Ectodermal cell (in vitro differentiated cells): ENCODE measurements at regions not wholly inside any gene's neighbourhood (a gene's known extent, or its start where the extent isn't known, plus 50 kb on each side); places are given as distances from the start of the nearest gene placed in this dataset.

Source experiments
- H3K27ac ChIP-seq: 2 replicates; pipeline ENCODE4 v1.7.0; 2013; ENCODE audit warnings: mild to moderate bottlenecking, low read depth, low read length; ENCODE audit not compliant: insufficient read depth, poor library complexity, severe bottlenecking
- H3K27me3 ChIP-seq: 2 replicates; pipeline ENCODE4 v1.7.0; 2013; ENCODE audit warnings: mild to moderate bottlenecking, low read length; ENCODE audit not compliant: insufficient read depth, control insufficient read depth, poor library complexity, severe bottlenecking
- H3K36me3 ChIP-seq: one replicate; pipeline ENCODE4 v1.7.0; 2013; ENCODE audit warnings: low read length; ENCODE audit not compliant: control insufficient read depth, insufficient read depth
- H3K4me1 ChIP-seq: one replicate; pipeline ENCODE4 v1.7.0; 2013; ENCODE audit warnings: low read length; ENCODE audit not compliant: control insufficient read depth, insufficient read depth
- H3K4me3 ChIP-seq: 2 replicates; pipeline ENCODE4 v1.7.0; 2013; ENCODE audit warnings: low read depth, low read length, control low read depth; ENCODE audit not compliant: insufficient read depth
- H3K9me3 ChIP-seq: 2 replicates; pipeline ENCODE4 v1.7.0; 2013; ENCODE audit warnings: mild to moderate bottlenecking, low read length, moderate library complexity; ENCODE audit not compliant: control insufficient read depth
- WGBS, 2 experiments: methylation state at CpG; one replicate each; pipeline ENCODE4 v1.1.7; 2013; ENCODE audit warnings: missing lambda C conversion rate in 2 of 2; 5-methylcytosine and 5-hydroxymethylcytosine counted together

DNA sequence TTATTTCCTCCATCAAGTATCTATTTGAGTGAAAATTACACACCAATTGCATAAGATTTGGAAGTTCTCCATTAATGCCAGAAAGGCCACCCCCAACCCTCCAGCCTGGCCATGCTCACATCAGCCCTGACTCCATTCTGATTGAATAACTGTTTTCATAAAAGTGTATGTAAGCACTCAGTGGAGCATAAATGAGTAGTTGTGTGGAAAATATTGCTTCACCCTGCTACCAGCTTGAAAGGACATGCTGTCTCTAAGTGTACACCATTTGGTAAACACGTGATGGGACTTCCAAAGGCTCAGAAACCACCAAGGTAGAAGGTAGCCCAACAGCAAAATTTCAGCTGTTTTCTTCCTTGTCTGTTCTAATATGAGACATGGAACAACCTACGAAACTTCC lies 393.8 kb downstream of the ZNF385D start:
- WGBS, 2 experiments, result 94 to 96% methylated on average over 2 of the region's 2 CpGs
- H3K9me3 ChIP-seq, result no peaks in the 10 kb centered on the region
- no peaks in the 10 kb centered on the region for H3K36me3 ChIP-seq
- no peak overlapping the region for H3K4me3 ChIP-seq
- no peaks in the 10 kb centered on the region for H3K4me1 ChIP-seq
- H3K27ac ChIP-seq, result no peak overlapping the region
- H3K27me3 ChIP-seq, result no peaks in the 10 kb centered on the region

DNA sequence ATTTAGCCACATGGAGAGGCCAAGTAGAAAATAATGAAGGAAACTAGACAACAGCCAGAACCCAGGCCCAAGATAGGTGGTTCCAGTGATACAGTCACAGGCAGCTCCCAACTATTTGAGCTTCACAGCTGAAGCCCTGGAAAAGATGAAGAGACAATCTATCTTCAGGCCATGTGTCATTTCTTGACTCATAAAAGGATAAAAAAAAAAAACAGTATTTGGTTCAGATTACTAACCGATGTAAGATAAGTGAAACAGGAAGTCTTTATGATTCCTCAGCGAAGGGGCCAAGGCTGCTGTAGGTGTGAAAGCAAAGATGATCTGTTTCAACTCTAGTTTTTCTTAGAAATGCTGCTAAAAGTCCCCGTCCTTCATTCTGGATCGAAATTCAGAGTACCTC lies 394.6 kb downstream of the ZNF385D start:
- Histone ChIP-seq H3K9me3 (no peaks in the 10 kb centered on the region), H3K27me3 (no peaks in the 10 kb centered on the region), H3K4me3 (no peak overlapping the region), H3K4me1 (no peaks in the 10 kb centered on the region), H3K36me3 (no peaks in the 10 kb centered on the region), H3K27ac (no peak overlapping the region)
- 94 to 97% methylated on average over 4 of the region's 4 CpGs for WGBS, 2 experiments

DNA sequence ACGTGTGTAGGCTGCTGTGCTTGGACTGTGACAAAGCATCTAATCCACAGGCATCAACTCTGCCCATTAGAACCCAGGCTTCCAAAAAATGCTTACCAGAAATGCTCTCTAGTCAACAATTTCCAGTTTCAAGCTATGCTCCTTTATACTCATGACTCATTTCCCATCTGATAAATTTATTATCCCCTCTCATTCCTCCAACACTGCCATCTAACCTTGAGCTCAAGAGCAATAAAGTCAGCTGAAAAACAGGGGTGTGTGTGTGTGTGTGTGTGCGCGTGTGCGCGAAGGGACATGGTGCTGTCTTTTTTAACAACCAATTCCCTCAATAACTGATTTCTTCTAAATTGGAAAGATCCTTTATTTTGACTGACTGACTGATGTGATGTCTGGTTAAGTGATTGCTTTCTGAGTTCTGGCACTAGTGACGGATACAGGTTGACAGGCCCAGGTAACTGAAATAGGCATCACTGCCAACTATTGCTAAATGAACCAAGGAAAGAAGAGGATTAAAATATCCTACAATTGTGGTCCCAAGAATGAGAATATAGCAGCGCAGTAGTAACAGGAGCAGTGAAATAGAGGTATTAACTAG lies 405.5 kb downstream of the ZNF385D start:
- H3K27me3 ChIP-seq, result no peaks in the 10 kb centered on the region
- H3K27ac ChIP-seq, result no peak overlapping the region
- no peaks in the 10 kb centered on the region for H3K4me1 ChIP-seq
- H3K36me3 ChIP-seq, result no peaks in the 10 kb centered on the region
- H3K9me3 ChIP-seq, result no peaks in the 10 kb centered on the region
- WGBS, 2 experiments, result 88 to 90% methylated on average over 2 to 7 of the region's 7 CpGs
- H3K4me3 ChIP-seq, result no peak overlapping the region

DNA sequence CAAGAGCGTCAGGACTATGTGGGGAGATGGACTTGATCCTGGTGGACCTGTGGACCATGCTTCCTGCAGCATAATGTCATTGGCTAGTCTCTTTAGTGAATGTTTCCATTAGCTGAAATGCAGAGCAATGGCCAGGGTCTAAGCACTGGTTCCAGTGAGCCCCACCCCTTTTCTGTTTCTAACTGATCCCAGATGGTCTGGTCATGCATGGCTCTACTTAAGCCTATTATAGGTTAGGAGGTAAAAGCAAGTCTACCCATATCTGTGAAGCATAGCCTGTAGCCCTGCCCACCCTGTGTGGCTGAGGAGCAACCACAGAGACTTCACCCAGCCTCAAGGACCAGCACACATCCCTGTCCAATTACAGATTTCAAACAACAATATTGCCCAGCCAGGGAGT lies 419.2 kb downstream of the ZNF385D start:
- H3K9me3 ChIP-seq, result no peaks in the 10 kb centered on the region
- H3K27me3 ChIP-seq, result no peaks in the 10 kb centered on the region
- no peak overlapping the region for H3K4me3 ChIP-seq
- WGBS, 2 experiments, result 93 to 100% methylated on average over 1 of the region's 1 CpG
- H3K4me1 ChIP-seq, result no peaks in the 10 kb centered on the region
- no peak overlapping the region for H3K27ac ChIP-seq
- no peaks in the 10 kb centered on the region for H3K36me3 ChIP-seq

- WGBS, 2 experiments, result 33 to 67% methylated on average over 1 to 2 of the region's 2 CpGs
- Histone ChIP-seq H3K4me1 (no peaks in the 10 kb centered on the region), H3K27me3 (no peaks in the 10 kb centered on the region), H3K36me3 (no peaks in the 10 kb centered on the region), H3K9me3 (no peaks in the 10 kb centered on the region), H3K27ac (no peak overlapping the region), H3K4me3 (no peak overlapping the region)
Measured at GRCh38 chr3:21331321-21331720, 419.7 kb downstream of the ZNF385D start.

DNA sequence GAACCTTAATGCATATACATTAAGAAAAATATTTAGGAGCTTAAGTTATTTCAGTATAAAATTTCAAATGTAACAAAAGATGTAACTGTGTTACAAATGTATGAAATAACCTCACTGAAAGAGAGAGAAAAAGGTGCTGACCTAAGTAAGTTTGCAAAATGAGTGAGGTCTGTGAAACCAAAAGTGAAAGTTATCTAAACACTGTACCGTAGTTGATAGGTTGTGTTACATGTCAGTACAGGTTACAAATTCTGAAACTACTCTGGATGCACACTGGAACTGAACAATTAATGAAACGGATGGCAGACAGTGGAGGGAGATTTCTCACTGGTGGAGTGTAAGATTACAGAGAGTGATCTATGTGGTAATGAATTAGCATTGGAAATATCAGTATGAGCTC lies 420.7 kb downstream of the ZNF385D start:
- no peaks in the 10 kb centered on the region for H3K4me1 ChIP-seq
- H3K4me3 ChIP-seq, result no peak overlapping the region
- H3K27ac ChIP-seq, result no peak overlapping the region
- no peaks in the 10 kb centered on the region for H3K9me3 ChIP-seq
- H3K36me3 ChIP-seq, result no peaks in the 10 kb centered on the region
- WGBS, 2 experiments, result 93 to 95% methylated on average over 2 of the region's 2 CpGs
- no peaks in the 10 kb centered on the region for H3K27me3 ChIP-seq

DNA sequence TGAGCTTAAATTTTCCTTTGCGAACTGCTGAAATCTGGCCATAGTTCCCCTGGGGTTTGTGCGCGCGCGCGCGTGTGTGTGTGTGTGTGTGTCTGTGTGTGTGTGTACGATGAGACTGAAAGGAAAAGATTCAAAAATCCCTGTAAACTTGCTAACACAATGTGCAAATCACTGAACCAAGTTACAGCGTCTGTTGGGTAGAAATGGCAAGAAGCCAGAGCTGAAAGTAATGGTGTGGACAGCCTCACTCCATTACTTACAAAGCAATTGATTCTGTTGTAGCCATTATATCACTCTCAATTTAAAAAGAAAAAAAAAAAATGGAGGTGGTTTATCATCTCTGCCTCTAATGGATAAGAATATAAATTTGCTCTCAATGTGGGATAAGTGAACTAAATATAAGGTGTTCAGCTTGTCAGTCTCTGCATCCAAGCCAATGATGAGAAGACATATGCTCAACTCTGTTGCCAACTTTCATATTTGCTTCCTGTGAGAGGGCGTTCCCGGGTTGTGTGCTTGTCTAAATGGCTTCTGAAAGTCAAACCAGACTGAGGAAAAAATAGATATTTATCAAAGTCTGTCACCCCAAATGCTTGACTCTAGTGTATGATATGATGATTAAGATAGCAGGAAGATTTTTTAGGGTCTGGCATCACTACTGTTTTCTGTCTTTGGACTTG lies 422.2 kb downstream of the ZNF385D start:
- 86 to 94% methylated on average over 11 of the region's 11 CpGs for WGBS, 2 experiments
- Histone ChIP-seq H3K27me3 (no peaks in the 10 kb centered on the region), H3K4me1 (no peaks in the 10 kb centered on the region), H3K36me3 (no peaks in the 10 kb centered on the region), H3K4me3 (no peak overlapping the region), H3K9me3 (no peaks in the 10 kb centered on the region), H3K27ac (no peak overlapping the region)

- Histone ChIP-seq H3K36me3 (no peaks in the 10 kb centered on the region), H3K4me3 (no peak overlapping the region), H3K4me1 (no peaks in the 10 kb centered on the region), H3K9me3 (no peaks in the 10 kb centered on the region), H3K27me3 (no peaks in the 10 kb centered on the region), H3K27ac (no peak overlapping the region)
- 95 to 100% methylated on average over 2 to 3 of the region's 3 CpGs for WGBS, 2 experiments
Measured at GRCh38 chr3:21326704-21327475, 424.1 kb downstream of the ZNF385D start.

DNA sequence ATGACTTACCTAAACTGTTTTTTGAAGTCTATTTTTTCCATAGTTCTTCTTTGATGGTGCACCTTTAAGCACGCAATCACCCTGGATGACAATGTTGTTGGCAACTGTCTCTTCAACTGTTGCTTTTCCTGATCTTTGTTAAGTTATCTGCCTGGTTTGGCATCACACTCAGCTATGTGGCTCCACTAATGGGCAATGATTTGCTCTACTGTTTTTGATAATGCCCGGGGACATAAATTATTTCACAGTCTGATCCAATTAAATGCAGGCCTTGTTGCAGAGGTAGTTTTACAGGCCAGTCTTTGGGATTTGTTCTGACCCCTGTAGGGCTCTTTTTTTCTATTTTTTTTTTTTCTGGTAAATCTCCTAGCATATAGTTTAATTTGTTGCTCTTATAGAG lies 436.3 kb downstream of the ZNF385D start:
- Histone ChIP-seq H3K36me3 (no peaks in the 10 kb centered on the region), H3K9me3 (no peaks in the 10 kb centered on the region), H3K4me1 (no peaks in the 10 kb centered on the region), H3K4me3 (no peak overlapping the region), H3K27me3 (no peaks in the 10 kb centered on the region), H3K27ac (no peak overlapping the region)
- 74 to 75% methylated on average over 2 of the region's 2 CpGs for WGBS, 2 experiments

GRCh38 chr3:21310891-21311290 lies 440.1 kb downstream of the ZNF385D start:
- no peaks in the 10 kb centered on the region for H3K4me1 ChIP-seq
- WGBS, 2 experiments, result 86 to 100% methylated on average over 1 of the region's 1 CpG
- H3K27me3 ChIP-seq, result no peaks in the 10 kb centered on the region
- H3K36me3 ChIP-seq, result no peaks in the 10 kb centered on the region
- no peak overlapping the region for H3K4me3 ChIP-seq
- no peaks in the 10 kb centered on the region for H3K9me3 ChIP-seq
- H3K27ac ChIP-seq, result no peak overlapping the region
